ENCODE measurements at regions not wholly inside any gene's neighbourhood (a gene's known extent, or its start where the extent isn't known, plus 50 kb on each side); places are given as distances from the start of the nearest gene placed in this dataset.

DNA sequence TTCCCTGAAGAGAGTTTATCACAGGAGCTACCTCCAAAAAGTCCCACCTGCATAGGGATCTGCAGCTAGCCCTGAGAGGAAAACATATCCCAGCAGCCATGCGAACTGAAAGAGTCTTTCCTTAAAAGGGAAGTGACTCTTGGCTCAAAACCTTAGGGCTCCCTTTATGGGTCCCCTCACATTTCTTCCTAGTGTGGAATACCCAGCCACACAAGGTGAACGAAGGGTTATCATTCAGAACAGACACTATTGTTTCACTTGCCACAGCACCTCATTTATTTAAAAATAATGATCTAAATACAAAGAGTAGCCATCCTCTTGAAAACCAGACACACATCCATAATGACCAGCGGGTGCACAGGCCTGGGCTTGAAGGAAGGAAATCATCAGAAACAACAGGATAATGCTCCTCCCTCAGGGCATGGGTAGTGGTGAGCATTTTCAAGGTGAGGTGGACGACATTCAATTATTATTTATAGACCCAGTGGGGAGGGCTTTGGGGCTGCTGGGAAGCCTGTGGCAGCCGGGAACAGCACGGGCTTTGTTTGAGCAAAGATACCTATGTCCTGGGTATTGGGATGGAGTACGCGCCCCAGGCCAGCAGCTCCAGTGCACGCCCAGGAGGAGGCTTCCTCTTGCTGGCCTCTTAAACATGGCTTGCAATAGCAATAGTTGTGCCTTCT is 119.0 kb upstream of the ITGA6 start:
- TF ChIP-seq CTCF (conservative IDR thresholded peaks at IDR 0.05 in 1 of 2, IDR thresholded peaks at IDR 0.05 in 1 of 2; ENCODE audit: extremely low read depth in 1 of 2, insufficient read depth in 1 of 2, low read depth in 1 of 2, low read length in 2 of 2) (no peak), EZH2 (IDR thresholded peaks at IDR 0.05; ENCODE audit: borderline replicate concordance, low read length) (no peak)
